Activated B cell treated with CpG ODN at 0.5 μM for 24 hours (primary cell): ENCODE measurements at regions not wholly inside any gene's neighbourhood (a gene's known extent, or its start where the extent isn't known, plus 50 kb on each side); places are given as distances from the start of the nearest gene placed in this dataset.

Experiments
- ATAC-seq: fragments of 200-7000 bp; cut with Tn5 transposase; one replicate; pipeline ENCODE4 v1.10.0; 2021; ENCODE audit warnings: low read depth, mild to moderate bottlenecking, moderate library complexity
- CTCF ChIA-PET: fragments of 350-600 bp; sonication (Branson Sonifier 250); formaldehyde crosslinking; loops from one replicate; lab custom pipeline; 2021; ENCODE audit warnings: antibody characterized with exemption; lab: Charles Lee
- POLR2A ChIA-PET: fragments of 350-600 bp; sonication (Branson Sonifier 250); formaldehyde crosslinking; loops from one replicate; lab custom pipeline; 2021; ENCODE audit warnings: antibody characterized with exemption; lab: Charles Lee
- DNase-seq: peaks from one replicate; pipeline ENCODE4 v3.0.0; 2022
- H3K27ac Mint-ChIP-seq: one replicate; pipeline ENCODE4 v1.8.0; 2020; ENCODE audit warnings: mixed read lengths
- H3K27me3 Mint-ChIP-seq: one replicate; pipeline ENCODE4 v1.8.0; 2021; ENCODE audit warnings: mixed read lengths
- H3K36me3 Mint-ChIP-seq: one replicate; pipeline ENCODE4 v1.8.0; 2021; ENCODE audit warnings: low read depth, mixed read lengths
- H3K4me1 Mint-ChIP-seq: one replicate; pipeline ENCODE4 v1.8.0; 2021; ENCODE audit warnings: mixed read lengths
- H3K4me3 Mint-ChIP-seq: one replicate; pipeline ENCODE4 v1.8.0; 2020; ENCODE audit warnings: mild to moderate bottlenecking, mixed read lengths
- H3K9me3 Mint-ChIP-seq: one replicate; pipeline ENCODE4 v1.8.0; 2020; ENCODE audit warnings: mixed read lengths
- intact Hi-C: fragments of 100-400 bp; cut with micrococcal nuclease; formaldehyde crosslinking; loops from one replicate; pipeline ENCODE4 v1.15.1; 2024
- TF ChIP-seq, protein P1 (sequence below): fragments of 200-600 bp; IDR thresholded peaks from one replicate; pipeline ENCODE4 v1.8.0; 2022; ENCODE audit warnings: antibody characterized with exemption, mild to moderate bottlenecking

DNA sequence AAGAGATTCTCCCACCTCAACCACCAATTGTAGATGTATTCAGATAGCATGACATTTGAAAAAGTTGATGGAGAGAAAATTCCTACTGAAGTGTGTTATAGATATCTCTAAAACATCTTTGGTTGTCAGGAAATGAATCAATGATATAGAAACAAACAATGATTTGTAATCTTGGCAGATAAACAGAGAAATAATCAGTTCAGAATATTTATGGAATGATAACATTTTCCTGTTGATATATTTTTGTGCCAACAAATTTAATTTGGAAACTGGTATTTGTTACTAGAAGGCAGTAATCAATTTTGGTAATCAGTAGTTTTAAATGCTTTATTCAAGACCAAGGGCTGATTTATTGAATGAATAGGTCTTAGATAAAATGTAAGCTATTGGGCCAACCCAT lies 695.6 kb downstream of the USP25 start:
- DNase-seq (no peak), ATAC-seq (no peak)
- POLR2A ChIA-PET = no interaction called here
- no peaks in the 10 kb centered on the region for H3K9me3 Mint-ChIP-seq
- H3K4me3 Mint-ChIP-seq = no peak overlapping the region
- no peaks in the 10 kb centered on the region for H3K36me3 Mint-ChIP-seq
- TF ChIP-seq, protein P1, sequence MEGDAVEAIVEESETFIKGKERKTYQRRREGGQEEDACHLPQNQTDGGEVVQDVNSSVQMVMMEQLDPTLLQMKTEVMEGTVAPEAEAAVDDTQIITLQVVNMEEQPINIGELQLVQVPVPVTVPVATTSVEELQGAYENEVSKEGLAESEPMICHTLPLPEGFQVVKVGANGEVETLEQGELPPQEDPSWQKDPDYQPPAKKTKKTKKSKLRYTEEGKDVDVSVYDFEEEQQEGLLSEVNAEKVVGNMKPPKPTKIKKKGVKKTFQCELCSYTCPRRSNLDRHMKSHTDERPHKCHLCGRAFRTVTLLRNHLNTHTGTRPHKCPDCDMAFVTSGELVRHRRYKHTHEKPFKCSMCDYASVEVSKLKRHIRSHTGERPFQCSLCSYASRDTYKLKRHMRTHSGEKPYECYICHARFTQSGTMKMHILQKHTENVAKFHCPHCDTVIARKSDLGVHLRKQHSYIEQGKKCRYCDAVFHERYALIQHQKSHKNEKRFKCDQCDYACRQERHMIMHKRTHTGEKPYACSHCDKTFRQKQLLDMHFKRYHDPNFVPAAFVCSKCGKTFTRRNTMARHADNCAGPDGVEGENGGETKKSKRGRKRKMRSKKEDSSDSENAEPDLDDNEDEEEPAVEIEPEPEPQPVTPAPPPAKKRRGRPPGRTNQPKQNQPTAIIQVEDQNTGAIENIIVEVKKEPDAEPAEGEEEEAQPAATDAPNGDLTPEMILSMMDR = no peak
- no peaks in the 10 kb centered on the region for H3K27me3 Mint-ChIP-seq
- no peaks in the 10 kb centered on the region for H3K4me1 Mint-ChIP-seq
- no peak overlapping the region for H3K27ac Mint-ChIP-seq
- CTCF ChIA-PET = no interaction called here
- intact Hi-C loops = no loop called here

DNA sequence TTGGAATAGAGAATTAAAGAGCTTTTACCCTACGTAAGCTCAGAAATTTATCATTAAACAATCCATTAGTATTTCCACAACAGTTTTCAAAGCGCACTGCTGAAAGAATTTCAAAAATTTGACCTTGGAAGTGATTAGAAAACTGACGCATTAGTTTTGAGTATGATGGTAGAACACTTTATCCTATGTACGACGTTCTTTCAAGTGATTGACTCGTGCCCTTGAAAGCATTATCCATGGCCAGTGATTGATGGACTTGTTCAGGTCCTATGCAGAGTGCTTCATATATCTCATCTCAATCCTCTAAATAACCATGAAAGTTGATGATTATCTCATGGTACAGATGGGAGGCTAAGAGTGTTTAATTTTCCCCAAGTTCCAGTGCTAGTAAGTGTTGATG lies 697.2 kb downstream of the USP25 start:
- CTCF ChIA-PET = no interaction called here
- Mint-ChIP-seq H3K27me3 (no peaks in the 10 kb centered on the region), H3K4me1 (no peaks in the 10 kb centered on the region), H3K27ac (no peak overlapping the region), H3K9me3 (peaks cover 4% of the 10 kb centered on the region), H3K4me3 (no peak overlapping the region), H3K36me3 (no peaks in the 10 kb centered on the region)
- TF ChIP-seq, protein P1 = no peak
- POLR2A ChIA-PET = no interaction called here
- intact Hi-C loops = no loop called here
- DNase-seq = no peak
- ATAC-seq = no peak

DNA sequence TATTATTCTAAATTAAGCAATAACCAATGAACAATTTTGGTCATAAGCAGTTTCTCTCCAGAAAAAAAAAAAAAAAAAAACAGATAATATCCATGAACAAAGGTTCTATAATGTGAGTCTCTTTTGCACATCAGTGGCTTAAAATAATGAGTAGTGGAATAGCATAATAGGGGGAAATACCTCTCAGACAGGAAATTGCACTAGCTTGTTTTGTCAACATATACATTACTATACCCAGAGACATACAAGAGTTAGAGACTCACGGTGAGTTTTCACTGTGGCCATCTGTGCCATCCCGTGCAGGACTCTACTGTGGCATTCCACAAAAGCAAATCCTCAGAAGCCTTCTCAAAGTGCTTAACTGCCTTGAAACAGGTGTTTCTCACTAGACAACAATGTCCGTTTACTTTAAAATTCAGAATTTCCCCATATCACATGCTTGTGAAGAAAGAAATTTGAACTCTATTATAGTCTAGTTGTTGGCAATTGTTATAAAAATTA lies 697.9 kb downstream of the USP25 start:
- H3K4me1 Mint-ChIP-seq = no peaks in the 10 kb centered on the region
- DNase-seq (no peak), ATAC-seq (no peak)
- ChIA-PET CTCF (no interaction called here), POLR2A (no interaction called here)
- no peaks in the 10 kb centered on the region for H3K27me3 Mint-ChIP-seq
- TF ChIP-seq, protein P1 = no peak
- intact Hi-C loops = no loop called here
- H3K36me3 Mint-ChIP-seq = no peaks in the 10 kb centered on the region
- no peak overlapping the region for H3K27ac Mint-ChIP-seq
- H3K9me3 Mint-ChIP-seq = peaks cover 4% of the 10 kb centered on the region
- H3K4me3 Mint-ChIP-seq = no peak overlapping the region

DNA sequence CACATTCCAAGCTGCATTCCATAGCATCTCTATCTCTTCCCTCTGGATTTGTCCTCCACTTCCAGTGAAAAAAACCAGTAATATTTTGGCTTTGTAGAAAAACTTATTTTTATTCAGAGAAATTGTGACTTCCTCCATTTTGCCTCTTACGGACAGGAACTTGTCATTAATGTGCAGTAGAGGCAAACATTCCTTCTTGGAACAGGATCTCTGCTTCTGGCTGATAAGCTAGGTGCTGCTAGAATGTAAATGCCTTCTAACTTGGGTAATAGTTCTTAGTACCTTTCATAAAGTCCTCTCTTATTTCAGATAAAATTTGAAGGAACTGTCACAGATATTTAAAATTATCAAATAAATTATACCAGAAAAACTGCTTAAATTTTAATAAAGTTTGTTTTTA lies 707.8 kb downstream of the USP25 start:
- H3K27ac Mint-ChIP-seq = no peak overlapping the region
- POLR2A ChIA-PET = no interaction called here
- DNase-seq (no peak), ATAC-seq (no peak)
- H3K9me3 Mint-ChIP-seq = peaks cover 2% of the 10 kb centered on the region
- intact Hi-C loops = no loop called here
- CTCF ChIA-PET = no interaction called here
- no peaks in the 10 kb centered on the region for H3K36me3 Mint-ChIP-seq
- TF ChIP-seq, protein P1 = no peak
- no peaks in the 10 kb centered on the region for H3K4me1 Mint-ChIP-seq
- H3K4me3 Mint-ChIP-seq = no peak overlapping the region
- H3K27me3 Mint-ChIP-seq = no peaks in the 10 kb centered on the region

DNA sequence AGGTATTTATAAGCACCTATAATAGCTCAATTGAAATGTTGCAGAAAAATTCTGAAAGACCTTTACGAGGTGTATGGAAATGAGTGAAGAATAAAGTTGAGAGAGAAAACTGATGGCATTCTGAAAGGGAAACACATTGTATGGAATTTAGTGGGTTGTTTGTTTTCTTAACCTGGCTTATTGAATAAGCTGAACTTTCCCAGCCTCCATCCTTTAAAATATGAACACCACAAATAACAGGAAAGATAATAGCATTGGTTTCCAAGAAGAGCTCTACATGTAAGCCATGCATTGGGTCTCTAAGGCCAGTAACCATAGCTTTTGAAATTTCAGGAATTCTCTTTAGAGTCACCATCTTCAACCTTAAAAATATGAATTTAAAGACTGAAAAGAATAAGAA lies 709.0 kb downstream of the USP25 start:
- Mint-ChIP-seq H3K27me3 (no peaks in the 10 kb centered on the region), H3K27ac (no peak overlapping the region), H3K36me3 (no peaks in the 10 kb centered on the region), H3K4me1 (no peaks in the 10 kb centered on the region), H3K4me3 (no peak overlapping the region), H3K9me3 (no peaks in the 10 kb centered on the region)
- CTCF ChIA-PET = no interaction called here
- no peak for ATAC-seq
- DNase-seq = no peak
- POLR2A ChIA-PET = no interaction called here
- intact Hi-C loops = no loop called here
- TF ChIP-seq, protein P1 = no peak
